ENCODE measurements at regions not wholly inside any gene's neighbourhood (a gene's known extent, or its start where the extent isn't known, plus 50 kb on each side); places are given as distances from the start of the nearest gene placed in this dataset.

DNA sequence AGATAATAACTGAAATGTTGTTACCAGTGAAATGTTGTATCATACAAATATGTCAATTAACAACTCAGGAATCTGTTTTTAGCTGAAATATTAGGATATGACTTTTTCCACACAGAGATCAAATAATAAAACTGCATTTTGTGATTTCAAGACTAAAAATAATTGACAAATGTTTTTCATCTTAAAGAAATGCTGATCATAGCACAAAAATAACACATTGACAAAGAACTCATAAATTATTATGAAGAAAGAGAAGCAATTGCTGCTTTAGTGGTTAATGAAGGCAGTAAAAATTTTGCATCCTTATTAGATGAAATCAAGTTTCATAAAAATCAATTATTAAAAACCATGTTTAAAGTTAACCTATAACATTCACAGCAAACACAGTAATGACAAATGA, 1417.3 kb downstream of the OLFM4 start:
- TF ChIP-seq, protein P1, sequence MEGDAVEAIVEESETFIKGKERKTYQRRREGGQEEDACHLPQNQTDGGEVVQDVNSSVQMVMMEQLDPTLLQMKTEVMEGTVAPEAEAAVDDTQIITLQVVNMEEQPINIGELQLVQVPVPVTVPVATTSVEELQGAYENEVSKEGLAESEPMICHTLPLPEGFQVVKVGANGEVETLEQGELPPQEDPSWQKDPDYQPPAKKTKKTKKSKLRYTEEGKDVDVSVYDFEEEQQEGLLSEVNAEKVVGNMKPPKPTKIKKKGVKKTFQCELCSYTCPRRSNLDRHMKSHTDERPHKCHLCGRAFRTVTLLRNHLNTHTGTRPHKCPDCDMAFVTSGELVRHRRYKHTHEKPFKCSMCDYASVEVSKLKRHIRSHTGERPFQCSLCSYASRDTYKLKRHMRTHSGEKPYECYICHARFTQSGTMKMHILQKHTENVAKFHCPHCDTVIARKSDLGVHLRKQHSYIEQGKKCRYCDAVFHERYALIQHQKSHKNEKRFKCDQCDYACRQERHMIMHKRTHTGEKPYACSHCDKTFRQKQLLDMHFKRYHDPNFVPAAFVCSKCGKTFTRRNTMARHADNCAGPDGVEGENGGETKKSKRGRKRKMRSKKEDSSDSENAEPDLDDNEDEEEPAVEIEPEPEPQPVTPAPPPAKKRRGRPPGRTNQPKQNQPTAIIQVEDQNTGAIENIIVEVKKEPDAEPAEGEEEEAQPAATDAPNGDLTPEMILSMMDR (tag by site-specific recombination; IDR thresholded peaks at IDR 0.05) = no peak
- TF ChIP-seq HOXA7 (CRISPR knock-in tag; IDR thresholded peaks at IDR 0.05; ENCODE audit: borderline replicate concordance) = no peak
- TF ChIP-seq SETDB1 (IDR thresholded peaks at IDR 0.05; ENCODE audit: insufficient read length, low read length) = no peak
- no peak for TF ChIP-seq KLF9 (tag by site-specific recombination; IDR thresholded peaks at IDR 0.05; ENCODE audit: low read depth)
- TF ChIP-seq YY2 (tag by site-specific recombination; IDR thresholded peaks at IDR 0.05) = no peak
